ENCODE measurements at regions not wholly inside any gene's neighbourhood (a gene's known extent, or its start where the extent isn't known, plus 50 kb on each side); places are given as distances from the start of the nearest gene placed in this dataset.

- DNase-seq: no peak
These were observed 60.3 kb upstream of the SLC27A6 start for GRCh38 chr5:128904805-128905567.

- DNase-seq: peak; percentile 64
These were observed 59.6 kb upstream of the SLC27A6 start for GRCh38 chr5:128905568-128906110.

GRCh38 chr5:128913551-128913950 is 51.7 kb upstream of the SLC27A6 start:
- DNase-seq: no peak

All from midbrain (tissue), 1 donor.